Activated CD8-positive, alpha-beta memory T cell treated with anti-CD3 and anti-CD28 coated beads for 24 hours (primary cell): ENCODE measurements at regions not wholly inside any gene's neighbourhood (a gene's known extent, or its start where the extent isn't known, plus 50 kb on each side); places are given as distances from the start of the nearest gene placed in this dataset.

Source experiments
- DNase-seq: peaks from one replicate; pipeline ENCODE4 v3.0.0-alpha.2; 2020

- DNase-seq = no peak
Measured at GRCh38 chr2:133816037-133816436, 247.8 kb upstream of the NCKAP5 start.

- DNase-seq = no peak
Measured at GRCh38 chr2:133817680-133818566, 249.7 kb upstream of the NCKAP5 start.

GRCh38 chr2:133818661-133819060, 250.4 kb upstream of the NCKAP5 start:
- DNase-seq = no peak

- DNase-seq = no peak
Measured at GRCh38 chr2:133819906-133820305, 251.6 kb upstream of the NCKAP5 start.

- no peak for DNase-seq
Measured at GRCh38 chr2:133821107-133821760, 253.0 kb upstream of the NCKAP5 start.

- DNase-seq = no peak
Measured at GRCh38 chr2:133822517-133823225, 254.4 kb upstream of the NCKAP5 start.

- no peak for DNase-seq
Measured at GRCh38 chr2:133823226-133823550, 254.9 kb upstream of the NCKAP5 start.

GRCh38 chr2:133824869-133825268, 256.6 kb upstream of the NCKAP5 start:
- DNase-seq = no peak

- no peak for DNase-seq
Measured at GRCh38 chr2:133825778-133826177, 257.5 kb upstream of the NCKAP5 start.

GRCh38 chr2:133828913-133829312, 260.6 kb upstream of the NCKAP5 start:
- DNase-seq = no peak

GRCh38 chr2:133829450-133830020, 261.3 kb upstream of the NCKAP5 start:
- DNase-seq = no peak

- no peak for DNase-seq
Measured at GRCh38 chr2:133833746-133834145, 265.5 kb upstream of the NCKAP5 start.

GRCh38 chr2:133835821-133836619, 267.8 kb upstream of the NCKAP5 start:
- DNase-seq = no peak

- no peak for DNase-seq
Measured at GRCh38 chr2:133836691-133837345, 268.6 kb upstream of the NCKAP5 start.

- DNase-seq = no peak
Measured at GRCh38 chr2:133837441-133838094, 269.3 kb upstream of the NCKAP5 start.

GRCh38 chr2:133838642-133839365, 270.5 kb upstream of the NCKAP5 start:
- no peak for DNase-seq

- DNase-seq = no peak
Measured at GRCh38 chr2:133839677-133840076, 271.4 kb upstream of the NCKAP5 start.

- no peak for DNase-seq
Measured at GRCh38 chr2:133840761-133841160, 272.5 kb upstream of the NCKAP5 start.

GRCh38 chr2:133841900-133842299, 273.6 kb upstream of the NCKAP5 start:
- DNase-seq = no peak

- no peak for DNase-seq
Measured at GRCh38 chr2:133842446-133842845, 274.2 kb upstream of the NCKAP5 start.

- DNase-seq = no peak
Measured at GRCh38 chr2:133843091-133843490, 274.8 kb upstream of the NCKAP5 start.
